Natural killer cell treated with Interleukin-12 subunit alpha and Interleukin-12 subunit beta and Interleukin-15 and Interleukin-18, amount 100 ng/mL, for 72 hours (primary cell): ENCODE measurements at regions not wholly inside any gene's neighbourhood (a gene's known extent, or its start where the extent isn't known, plus 50 kb on each side); places are given as distances from the start of the nearest gene placed in this dataset.

Experiments used
- ATAC-seq, 2 donors: fragments of 150-1000 bp; cut with Tn5 transposase in 1 of 2; sonication (Bioruptor Pico), chemical (Tn5 transposase) in 1 of 2; 2 replicates each; pipeline ENCODE4 v1.10.0; 2021
- DNase-seq: peaks from one replicate; pipeline ENCODE4 v3.0.0; 2022; ENCODE audit warnings: low spot score
- H3K27ac Mint-ChIP-seq, 2 donors: 1 replicate in 1 of 2; 2 replicates in 1 of 2; pipeline ENCODE4 v1.8.0; 2022; ENCODE audit warnings: mixed read lengths in 2 of 2, mild to moderate bottlenecking in 1 of 2, moderate library complexity in 1 of 2
- H3K27me3 Mint-ChIP-seq, 2 donors: 1 replicate in 1 of 2; 2 replicates in 1 of 2; pipeline ENCODE4 v1.8.0; 2022; ENCODE audit warnings: mixed read lengths in 2 of 2
- H3K36me3 Mint-ChIP-seq: one replicate; pipeline ENCODE4 v1.8.0; 2022; ENCODE audit warnings: mixed read lengths
- H3K4me1 Mint-ChIP-seq, 2 donors: 1 replicate in 1 of 2; 2 replicates in 1 of 2; pipeline ENCODE4 v1.8.0; 2022; ENCODE audit warnings: low read depth in 2 of 2, mixed read lengths in 2 of 2, mild to moderate bottlenecking in 1 of 2
- H3K4me3 Mint-ChIP-seq: one replicate; pipeline ENCODE4 v1.8.0; 2022; ENCODE audit warnings: mixed read lengths
- H3K9me3 Mint-ChIP-seq: 2 replicates; pipeline ENCODE4 v1.8.0; 2022; ENCODE audit warnings: mixed read lengths

DNA sequence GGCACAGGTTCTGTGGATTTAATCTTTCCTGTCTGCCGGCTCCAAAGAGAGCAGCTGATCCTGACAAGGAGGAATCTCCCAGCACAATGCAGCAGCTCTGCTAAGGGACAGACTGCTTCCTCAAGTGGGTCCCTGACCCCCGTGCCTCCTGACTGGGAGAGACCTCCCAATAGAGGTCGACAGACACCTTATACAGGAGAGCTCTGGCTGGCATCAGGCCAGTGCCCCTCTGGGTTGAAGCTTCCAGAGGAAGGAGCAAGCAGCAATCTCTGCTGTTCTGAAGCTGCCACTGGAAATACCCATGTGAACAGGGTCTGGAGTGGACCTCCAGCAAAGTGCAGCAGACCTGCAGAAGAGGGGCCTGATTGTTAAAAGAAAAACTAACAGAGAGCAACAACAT, 630.2 kb upstream of the FTMT start:
- Mint-ChIP-seq H3K27ac (no peak overlapping the region), H3K9me3 (peaks cover 34% of the 10 kb centered on the region), H3K4me1 (no peaks in the 10 kb centered on the region), H3K4me3 (no peak overlapping the region), H3K36me3 (peaks cover 20% of the 10 kb centered on the region), H3K27me3 (no peaks in the 10 kb centered on the region)
- DNase-seq: no peak
- ATAC-seq: no peak

- Mint-ChIP-seq H3K27me3 (no peaks in the 10 kb centered on the region), H3K9me3 (peaks cover 35% of the 10 kb centered on the region), H3K4me3 (no peak overlapping the region), H3K36me3 (peaks cover 13% of the 10 kb centered on the region), H3K27ac (no peak overlapping the region), H3K4me1 (no peaks in the 10 kb centered on the region)
- ATAC-seq: no peak
- no peak for DNase-seq
Observed at GRCh38 chr5:121226765-121227164, 624.9 kb upstream of the FTMT start.

GRCh38 chr5:121239951-121240350, 611.7 kb upstream of the FTMT start:
- H3K9me3 Mint-ChIP-seq: peaks cover 10% of the 10 kb centered on the region
- H3K4me1 Mint-ChIP-seq: no peaks in the 10 kb centered on the region
- no peak overlapping the region for H3K27ac Mint-ChIP-seq
- ATAC-seq (no peak), DNase-seq (no peak)
- no peaks in the 10 kb centered on the region for H3K36me3 Mint-ChIP-seq
- no peaks in the 10 kb centered on the region for H3K27me3 Mint-ChIP-seq
- H3K4me3 Mint-ChIP-seq: no peak overlapping the region

GRCh38 chr5:121246971-121247370, 604.7 kb upstream of the FTMT start:
- H3K9me3 Mint-ChIP-seq: peaks cover 14% of the 10 kb centered on the region
- H3K27ac Mint-ChIP-seq: no peak overlapping the region
- no peaks in the 10 kb centered on the region for H3K4me1 Mint-ChIP-seq
- DNase-seq (no peak), ATAC-seq (no peak)
- no peak overlapping the region for H3K4me3 Mint-ChIP-seq
- H3K27me3 Mint-ChIP-seq: no peaks in the 10 kb centered on the region
- no peaks in the 10 kb centered on the region for H3K36me3 Mint-ChIP-seq

DNA sequence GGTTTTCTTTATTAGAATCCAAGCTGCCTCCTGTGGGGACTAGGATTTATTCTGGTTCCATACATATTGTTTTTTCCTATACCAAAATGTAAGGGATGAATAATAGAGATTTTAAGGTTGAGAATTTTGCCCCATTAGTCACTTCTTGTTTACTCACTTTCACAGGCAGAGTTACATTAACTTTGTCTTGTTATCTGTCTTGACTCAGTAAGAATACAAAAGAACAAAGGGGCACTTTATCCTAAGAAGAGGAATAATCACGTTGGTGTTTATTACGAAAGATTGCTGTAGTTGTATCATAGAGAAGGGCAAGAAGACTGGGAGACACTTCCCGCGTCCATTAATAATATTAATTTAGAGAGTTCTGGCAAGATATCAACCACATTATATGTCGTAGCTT, 599.7 kb upstream of the FTMT start:
- DNase-seq (no peak), ATAC-seq (no peak)
- Mint-ChIP-seq H3K36me3 (no peaks in the 10 kb centered on the region), H3K9me3 (peaks cover 17% of the 10 kb centered on the region), H3K27ac (no peak overlapping the region), H3K27me3 (no peaks in the 10 kb centered on the region), H3K4me1 (no peaks in the 10 kb centered on the region), H3K4me3 (no peak overlapping the region)

GRCh38 chr5:121257621-121258020, 594.1 kb upstream of the FTMT start:
- ATAC-seq (no peak), DNase-seq (no peak)
- Mint-ChIP-seq H3K27ac (no peak overlapping the region), H3K36me3 (peaks cover 14% of the 10 kb centered on the region), H3K9me3 (peaks cover 34% of the 10 kb centered on the region), H3K4me1 (no peaks in the 10 kb centered on the region), H3K4me3 (no peak overlapping the region), H3K27me3 (no peaks in the 10 kb centered on the region)

DNA sequence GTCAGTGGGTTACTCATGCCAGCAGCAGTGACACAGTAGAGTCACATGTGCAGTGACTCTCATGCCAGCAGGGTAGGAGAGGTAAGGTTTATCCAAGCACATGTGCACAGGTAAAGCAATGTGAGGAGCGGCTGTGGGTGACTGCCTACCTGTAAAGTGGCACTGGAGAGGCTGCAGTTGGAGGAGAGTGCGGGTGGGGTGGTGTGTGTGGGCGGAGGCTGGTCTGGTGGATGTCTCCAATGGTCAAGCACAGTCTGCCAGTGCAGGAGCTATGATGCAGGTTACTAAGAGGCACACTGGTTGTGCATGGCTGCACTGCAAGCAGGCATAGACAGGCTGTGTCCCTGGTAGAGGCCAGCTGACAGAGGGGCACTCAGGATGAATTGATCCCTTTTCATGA, 588.2 kb upstream of the FTMT start:
- Mint-ChIP-seq H3K4me1 (no peaks in the 10 kb centered on the region), H3K27ac (no peak overlapping the region), H3K36me3 (peaks cover 14% of the 10 kb centered on the region), H3K9me3 (peaks cover 38% of the 10 kb centered on the region), H3K27me3 (no peaks in the 10 kb centered on the region), H3K4me3 (no peak overlapping the region)
- ATAC-seq (peak in 1 of 2 donors; percentile 13), DNase-seq (no peak)

GRCh38 chr5:121264605-121265004, 587.1 kb upstream of the FTMT start:
- Mint-ChIP-seq H3K27me3 (no peaks in the 10 kb centered on the region), H3K9me3 (peaks cover 32% of the 10 kb centered on the region), H3K4me3 (no peak overlapping the region), H3K4me1 (no peaks in the 10 kb centered on the region), H3K36me3 (peaks cover 14% of the 10 kb centered on the region), H3K27ac (no peak overlapping the region)
- DNase-seq (no peak), ATAC-seq (no peak)

DNA sequence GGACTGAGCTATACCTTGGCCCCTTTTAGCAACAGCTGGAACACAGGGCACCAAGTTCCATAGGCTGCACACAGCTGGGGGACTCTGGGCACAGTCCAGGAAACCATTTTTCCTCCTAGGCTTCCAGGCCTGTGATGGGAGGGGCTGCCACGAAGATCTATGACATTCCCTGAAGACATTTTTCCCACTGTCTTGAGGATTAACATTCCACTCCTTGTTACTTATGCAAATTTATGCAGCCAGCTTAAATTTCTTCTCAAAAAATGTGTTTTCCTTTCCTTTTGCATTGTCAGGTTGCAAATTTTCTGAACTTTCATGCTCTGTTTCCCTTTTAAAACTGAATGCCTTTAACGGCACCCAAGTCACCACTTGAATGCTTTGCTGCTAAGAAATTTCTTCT, 580.1 kb upstream of the FTMT start:
- no peak for DNase-seq
- no peaks in the 10 kb centered on the region for H3K4me1 Mint-ChIP-seq

DNA sequence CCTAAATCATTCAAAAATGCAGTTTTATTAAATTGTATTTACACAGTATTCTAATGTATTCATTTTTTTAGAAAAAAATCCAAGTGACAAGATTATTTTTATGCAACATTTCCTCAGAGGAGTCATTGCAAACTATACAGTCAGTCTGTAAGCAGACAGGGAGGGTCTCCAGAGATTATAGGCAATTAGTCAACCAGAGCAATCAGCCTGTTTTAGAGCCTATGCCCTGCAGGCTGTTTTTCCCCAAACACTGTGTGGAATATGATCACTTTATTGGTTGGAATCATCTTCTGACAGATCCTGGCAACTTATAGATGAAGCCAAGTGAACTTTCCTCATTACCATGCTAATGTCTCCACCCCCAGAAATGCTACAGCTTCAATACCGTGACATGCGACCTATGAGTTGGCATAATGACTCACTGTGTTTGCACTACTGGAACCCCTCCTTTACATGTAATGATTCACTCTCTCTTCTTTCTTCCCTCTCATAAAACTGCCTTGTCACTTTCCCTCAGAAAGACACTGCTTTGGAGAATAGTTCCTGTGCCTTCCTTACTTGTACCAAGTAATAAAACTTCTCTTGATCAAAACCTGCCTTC, 577.7 kb upstream of the FTMT start:
- ATAC-seq (no peak), DNase-seq (no peak)
- Mint-ChIP-seq H3K9me3 (peaks cover 14% of the 10 kb centered on the region), H3K4me3 (no peak overlapping the region), H3K4me1 (no peaks in the 10 kb centered on the region), H3K27ac (no peak overlapping the region), H3K27me3 (no peaks in the 10 kb centered on the region), H3K36me3 (peaks cover 11% of the 10 kb centered on the region)

More for the DNA sequence above, 580.1 kb upstream of the FTMT start:
- Mint-ChIP-seq H3K27ac (no peak overlapping the region), H3K4me3 (no peak overlapping the region), H3K36me3 (peaks cover 11% of the 10 kb centered on the region), H3K9me3 (peaks cover 16% of the 10 kb centered on the region), H3K27me3 (no peaks in the 10 kb centered on the region)
- no peak for ATAC-seq

- Mint-ChIP-seq H3K27me3 (no peaks in the 10 kb centered on the region), H3K27ac (no peak overlapping the region), H3K9me3 (peaks cover 16% of the 10 kb centered on the region), H3K36me3 (peaks cover 4% of the 10 kb centered on the region), H3K4me1 (no peaks in the 10 kb centered on the region), H3K4me3 (no peak overlapping the region)
- ATAC-seq (no peak), DNase-seq (no peak)
Observed at GRCh38 chr5:121279801-121280200, 571.9 kb upstream of the FTMT start.

DNA sequence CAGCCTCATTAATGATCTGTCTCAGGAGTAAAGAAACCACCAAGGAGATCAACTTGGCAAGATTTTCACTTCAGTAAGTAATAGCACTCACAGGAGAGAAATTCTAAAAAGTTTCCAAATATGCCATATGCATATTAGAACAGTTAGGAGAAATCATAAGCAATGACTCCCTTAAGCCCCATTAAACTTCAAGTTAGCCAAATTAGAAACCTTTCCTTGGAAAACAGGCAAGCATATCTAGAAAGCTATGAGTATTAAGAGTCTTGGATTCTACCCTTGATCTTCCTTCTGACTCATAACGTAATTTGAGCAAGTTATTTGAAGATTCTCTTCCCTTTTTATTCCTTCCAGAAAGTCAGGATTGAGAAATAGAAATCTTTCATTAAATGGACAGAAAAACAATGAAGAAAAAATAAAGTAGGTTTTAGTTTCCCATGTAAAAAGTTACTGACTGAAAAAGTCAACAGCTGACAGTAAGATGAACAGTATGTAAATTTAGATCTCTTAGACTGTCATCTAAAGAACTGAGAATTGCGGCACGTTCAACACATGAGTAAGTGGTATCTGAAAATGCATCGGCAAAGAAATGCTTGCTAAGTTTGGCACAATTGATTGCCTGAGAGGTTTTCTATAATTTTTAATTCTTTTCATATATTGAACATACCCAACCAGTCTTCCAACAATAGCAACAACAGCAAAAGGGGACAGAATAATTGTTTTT, 565.7 kb upstream of the FTMT start:
- Mint-ChIP-seq H3K4me3 (no peak overlapping the region), H3K27me3 (no peaks in the 10 kb centered on the region), H3K4me1 (no peaks in the 10 kb centered on the region), H3K36me3 (peaks cover 8% of the 10 kb centered on the region), H3K27ac (no peak overlapping the region), H3K9me3 (peaks cover 27% of the 10 kb centered on the region)
- ATAC-seq: no peak
- DNase-seq: no peak

DNA sequence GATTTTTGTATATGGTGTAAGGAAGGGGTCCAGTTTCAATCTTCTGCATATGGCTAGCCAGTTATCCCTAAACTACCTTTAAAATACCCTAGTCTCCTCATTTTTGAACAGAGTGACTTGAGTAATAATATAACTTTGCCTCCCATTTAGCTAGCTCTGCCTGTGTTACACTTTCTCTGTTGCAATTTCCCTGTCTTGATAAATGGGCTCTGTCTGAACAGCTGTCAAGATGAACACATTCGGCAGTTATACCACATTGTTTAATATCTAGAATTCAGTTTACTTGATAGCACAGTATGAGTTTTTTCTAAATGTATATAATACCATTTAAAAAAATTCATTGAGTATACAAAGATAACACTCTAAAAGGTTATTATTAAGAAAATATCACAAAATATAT, 562.9 kb upstream of the FTMT start:
- peaks cover 20% of the 10 kb centered on the region for H3K36me3 Mint-ChIP-seq
- H3K27me3 Mint-ChIP-seq: no peaks in the 10 kb centered on the region
- no peak for ATAC-seq
- peaks cover 17% of the 10 kb centered on the region for H3K9me3 Mint-ChIP-seq
- no peak for DNase-seq
- H3K27ac Mint-ChIP-seq: no peak overlapping the region
- H3K4me3 Mint-ChIP-seq: no peak overlapping the region
- H3K4me1 Mint-ChIP-seq: no peaks in the 10 kb centered on the region

DNA sequence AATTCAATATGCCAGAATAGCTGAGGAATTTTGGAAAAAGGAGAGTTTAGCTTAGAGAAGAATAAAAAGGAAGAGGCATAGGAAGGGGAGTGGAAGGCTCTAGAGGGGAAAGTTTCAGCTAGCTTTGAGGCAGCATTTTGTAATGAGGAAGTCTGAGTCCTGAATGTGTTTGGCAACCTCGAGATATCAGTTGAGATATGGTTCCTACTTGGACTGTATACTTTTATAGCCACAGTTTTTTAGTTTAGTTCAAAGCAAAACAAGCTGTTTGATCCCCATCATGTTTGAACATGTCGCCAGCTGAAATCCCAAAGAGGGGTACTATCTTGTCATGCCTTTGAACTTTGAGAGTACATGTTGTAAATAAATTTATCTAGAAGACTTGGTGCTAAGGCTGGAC, 559.0 kb upstream of the FTMT start:
- ATAC-seq (no peak), DNase-seq (no peak)
- Mint-ChIP-seq H3K4me1 (no peaks in the 10 kb centered on the region), H3K4me3 (no peak overlapping the region), H3K27ac (no peak overlapping the region), H3K36me3 (peaks cover 20% of the 10 kb centered on the region), H3K27me3 (no peaks in the 10 kb centered on the region), H3K9me3 (peaks cover 15% of the 10 kb centered on the region)

DNA sequence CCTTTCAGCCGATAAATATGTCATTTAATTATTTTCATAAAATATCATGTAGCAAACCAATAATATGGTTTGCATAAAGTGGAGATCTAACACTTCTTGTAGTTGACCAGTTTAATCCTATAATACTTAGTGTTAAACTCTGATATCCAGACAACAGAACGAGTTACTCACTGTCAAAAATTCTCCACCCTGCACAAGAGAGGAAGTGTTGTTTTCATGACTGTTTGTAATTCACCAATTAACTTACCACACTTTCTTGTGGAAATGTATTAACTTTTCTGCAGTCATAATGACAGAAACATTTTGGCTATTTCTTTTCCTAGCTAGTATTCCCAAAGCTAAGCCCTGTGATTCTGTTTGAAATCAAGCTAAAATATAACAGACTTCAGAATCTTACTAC, 555.3 kb upstream of the FTMT start:
- Mint-ChIP-seq H3K36me3 (peaks cover 8% of the 10 kb centered on the region), H3K4me3 (no peak overlapping the region), H3K9me3 (peaks cover 3% of the 10 kb centered on the region), H3K4me1 (no peaks in the 10 kb centered on the region), H3K27me3 (no peaks in the 10 kb centered on the region), H3K27ac (no peak overlapping the region)
- DNase-seq: no peak
- ATAC-seq: no peak
